GM12872 (cell line): ENCODE measurements at regions not wholly inside any gene's neighbourhood (a gene's known extent, or its start where the extent isn't known, plus 50 kb on each side); places are given as distances from the start of the nearest gene placed in this dataset.

Experiments used
- CTCF ChIP-seq: IDR thresholded peaks from 3 replicates; pipeline ENCODE4 v1.5.1; 2011; ENCODE audit warnings: low read depth, mild to moderate bottlenecking, low read length, moderate library complexity; ENCODE audit not compliant: insufficient read depth

- no peak for TF ChIP-seq CTCF
These were observed 276.6 kb upstream of the LRTM1 start for GRCh38 chr3:55204417-55204816.

GRCh38 chr3:55203546-55203945 is 275.7 kb upstream of the LRTM1 start:
- no peak for TF ChIP-seq CTCF

- no peak for TF ChIP-seq CTCF
These were observed 275.1 kb upstream of the LRTM1 start for GRCh38 chr3:55203006-55203405.

- no peak for TF ChIP-seq CTCF
These were observed 274.5 kb upstream of the LRTM1 start for GRCh38 chr3:55202326-55202725.

GRCh38 chr3:55201779-55202178 is 273.9 kb upstream of the LRTM1 start:
- no peak for TF ChIP-seq CTCF

DNA sequence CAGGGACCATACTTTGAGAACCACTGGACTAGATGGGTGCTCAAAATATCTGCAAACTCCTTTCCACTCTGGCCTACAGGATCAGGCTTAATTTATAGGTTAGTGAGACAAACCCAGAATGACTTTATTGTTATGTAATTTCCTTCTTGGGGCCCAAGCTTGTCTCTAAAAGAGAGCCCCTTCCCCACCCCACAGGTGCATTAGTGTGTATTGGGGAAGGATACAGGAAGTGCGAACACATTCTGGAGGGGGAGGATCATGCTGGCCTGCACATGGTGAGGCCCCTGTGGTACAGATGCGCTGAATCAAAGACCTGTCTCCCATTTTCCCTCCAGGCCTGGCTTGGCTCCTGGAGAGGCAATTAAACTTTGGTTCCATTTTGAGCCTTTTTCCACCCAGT is 273.0 kb upstream of the LRTM1 start:
- TF ChIP-seq CTCF: no peak

DNA sequence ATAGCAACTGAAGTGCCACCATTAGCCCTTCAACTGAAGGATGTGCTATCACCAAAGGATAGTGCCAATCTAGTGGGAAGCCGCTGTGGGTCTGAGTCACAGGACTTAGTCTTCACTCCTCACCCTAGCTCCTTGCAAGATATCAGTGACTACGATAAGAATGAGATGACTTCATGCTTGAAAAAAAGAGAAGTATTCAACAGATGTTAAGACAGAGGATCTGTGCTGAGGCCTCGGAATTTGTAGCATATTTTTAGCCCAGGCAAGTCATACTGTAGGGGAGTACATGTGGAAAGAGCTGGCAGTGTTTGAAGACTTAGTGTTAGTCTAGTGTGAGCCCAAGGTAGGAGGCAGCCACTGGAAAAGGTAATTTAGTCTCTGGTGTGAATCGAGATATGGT is 270.7 kb upstream of the LRTM1 start:
- no peak for TF ChIP-seq CTCF

DNA sequence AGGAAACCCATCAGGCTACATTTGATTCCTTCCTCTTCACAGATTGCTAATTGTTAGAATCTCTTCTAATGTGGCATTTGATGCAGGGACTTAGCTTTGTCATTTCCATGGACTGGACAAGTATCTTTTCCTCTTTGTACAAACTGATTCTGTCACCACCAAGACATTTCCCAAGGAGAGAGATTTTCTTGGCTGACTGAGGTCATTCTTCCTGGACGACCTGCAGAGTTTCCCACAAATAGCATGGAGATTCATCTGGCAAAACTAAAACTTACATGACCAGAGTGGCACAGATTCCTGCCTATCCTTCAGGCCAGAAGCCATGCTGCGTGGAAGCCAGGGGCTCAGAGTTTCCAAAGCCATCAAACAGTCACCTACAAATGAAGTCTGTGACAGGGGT is 269.2 kb upstream of the LRTM1 start:
- no peak for TF ChIP-seq CTCF
